Sigmoid colon (tissue), 6 donors: ENCODE measurements at regions not wholly inside any gene's neighbourhood (a gene's known extent, or its start where the extent isn't known, plus 50 kb on each side); places are given as distances from the start of the nearest gene placed in this dataset.

Experiments used
- DNase-seq: peaks from one replicate; pipeline ENCODE4 v3.0.0-alpha.2; 2019
- H3K27ac ChIP-seq, 4 donors: fragments of 200-600 bp; sonication (generic); one replicate each; pipeline ENCODE4 v1.5.1; 2016 to 2019; ENCODE audit warnings: mild to moderate bottlenecking in 1 of 4
- H3K27me3 ChIP-seq, 3 donors: fragments of 200-600 bp; sonication (generic); one replicate each; pipeline ENCODE4 v1.5.1; 2019; ENCODE audit warnings: mild to moderate bottlenecking in 1 of 3
- H3K36me3 ChIP-seq, 4 donors: fragments of 200-600 bp; sonication (generic); one replicate each; pipeline ENCODE4 v1.5.1; 2016 to 2019
- H3K4me1 ChIP-seq, 4 donors: fragments of 200-600 bp; sonication (generic); one replicate each; pipeline ENCODE4 v1.5.1; 2017 to 2019
- H3K4me3 ChIP-seq, 4 donors: fragments of 200-600 bp; sonication (generic); one replicate each; pipeline ENCODE4 v1.5.1; 2017 to 2019; ENCODE audit warnings: mild to moderate bottlenecking in 2 of 4, moderate library complexity in 1 of 4
- H3K9me3 ChIP-seq, 4 donors: fragments of 200-600 bp in 3 of 4; sonication (generic) in 3 of 4; one replicate each; pipeline versions ENCODE4 v1.5.1 to v1.6.1; 2013 to 2019
- CTCF ChIP-seq, 4 experiments: fragments of 450-650 bp in 3 of 4; fragments of 200-600 bp in 1 of 4; IDR thresholded peaks; one replicate each; pipeline ENCODE4 v1.5.1; 2016 to 2019; ENCODE audit warnings: antibody characterized with exemption in 4 of 4, mild to moderate bottlenecking in 3 of 4, moderate library complexity in 2 of 4
- EP300 ChIP-seq, 4 donors: sonication (generic); formaldehyde crosslinking; IDR thresholded peaks; one replicate each; pipeline ENCODE4 v1.6.1; 2017; ENCODE audit warnings: antibody characterized with exemption in 4 of 4
- POLR2A ChIP-seq, 2 donors: fragments of 450-650 bp; IDR thresholded peaks; one replicate each; pipeline ENCODE4 v1.6.1; 2016; ENCODE audit warnings: antibody characterized with exemption in 2 of 2, mild to moderate bottlenecking in 2 of 2, moderate library complexity in 2 of 2
- POLR2AphosphoS5 ChIP-seq, 4 donors: sonication (generic); formaldehyde crosslinking; IDR thresholded peaks; one replicate each; pipeline ENCODE4 v1.6.1; 2017; ENCODE audit warnings: antibody characterized with exemption in 4 of 4
- WGBS, 2 donors: extraction: QIAGEN DNeasy Blood & Tissue Kit; methylation state at CpG; one replicate each; pipeline ENCODE4 v1.1.7; 2013; 5-methylcytosine and 5-hydroxymethylcytosine counted together
- intact Hi-C: fragments of 100-400 bp; cut with DNase I; formaldehyde crosslinking; loops from one replicate; pipeline ENCODE4 v1.15.1; 2023
- donor health status: healthy with polysubstance abuse.
- donor health status: healthy.

DNA sequence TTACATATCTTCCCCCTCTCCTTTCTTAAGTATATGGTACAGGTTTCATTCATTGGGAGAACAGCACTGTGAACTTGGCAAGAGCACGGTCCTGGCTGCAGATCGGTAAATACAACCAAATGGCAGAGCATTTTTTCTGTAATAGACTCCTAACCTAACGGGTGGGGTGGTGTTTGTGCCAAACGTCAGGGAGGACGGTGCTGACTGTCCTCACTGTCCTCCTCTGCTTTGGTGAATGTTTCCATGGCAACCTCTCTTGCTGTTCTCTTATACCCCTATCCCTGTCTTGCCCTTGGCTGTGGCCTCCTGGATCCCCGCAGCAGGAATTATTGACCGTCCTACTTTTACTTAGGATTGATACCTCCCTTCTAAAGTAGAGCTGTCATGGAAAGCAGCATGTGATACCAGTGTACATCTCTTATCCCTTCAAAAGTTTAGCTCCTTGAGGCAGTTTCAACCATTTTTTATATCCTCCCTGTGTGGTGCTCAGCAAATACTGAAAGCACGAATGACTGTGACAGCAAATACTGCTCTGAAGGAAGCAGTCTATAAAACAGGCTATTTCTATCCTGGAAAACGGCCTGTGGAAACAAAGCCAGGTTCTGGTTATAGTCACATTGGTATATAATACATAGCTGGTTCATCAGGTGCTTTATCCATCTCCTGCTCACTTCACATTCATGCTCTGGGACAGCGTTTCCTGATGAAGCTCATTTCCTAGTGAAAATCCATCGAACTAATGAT lies 275.4 kb upstream of the C2CD4B start:
- no peak for DNase-seq
- Histone ChIP-seq H3K4me1 (peaks cover 0 to 39% (median 29%) of the 10 kb centered on the region in 4 donors), H3K36me3 (no peaks in the 10 kb centered on the region), H3K9me3 (no peaks in the 10 kb centered on the region), H3K27me3 (no peaks in the 10 kb centered on the region), H3K4me3 (no peak overlapping the region), H3K27ac (peak overlapping the region in 3 of 4 donors; percentile 36 to 54 (median 39))
- TF ChIP-seq POLR2A (IDR thresholded peaks at IDR 0.05) (no peak), EP300 (IDR thresholded peaks at IDR 0.05) (no peak), POLR2AphosphoS5 (IDR thresholded peaks at IDR 0.05) (no peak), CTCF (IDR thresholded peaks at IDR 0.05) (no peak)
- intact Hi-C loops: no loop called here
- 81 to 84% methylated on average over 11 of the region's 11 CpGs for WGBS, 2 donors

GRCh38 chr15:62444104-62445022 lies 279.3 kb upstream of the C2CD4B start:
- Histone ChIP-seq H3K27ac (peak overlapping the region in 1 of 4 donors; percentile 25), H3K36me3 (no peaks in the 10 kb centered on the region), H3K4me1 (peaks cover 0 to 34% (median 24%) of the 10 kb centered on the region in 4 donors), H3K27me3 (no peaks in the 10 kb centered on the region), H3K4me3 (no peak overlapping the region), H3K9me3 (no peaks in the 10 kb centered on the region)
- TF ChIP-seq CTCF (IDR thresholded peaks at IDR 0.05) (no peak), POLR2A (IDR thresholded peaks at IDR 0.05) (no peak), EP300 (IDR thresholded peaks at IDR 0.05) (no peak), POLR2AphosphoS5 (IDR thresholded peaks at IDR 0.05) (peak in 1 of 4 donors; percentile 23)
- DNase-seq: peak; percentile 75
- intact Hi-C loops: no loop called here
- 88 to 91% methylated on average over 8 of the region's 8 CpGs for WGBS, 2 donors

GRCh38 chr15:62445244-62445643 lies 280.2 kb upstream of the C2CD4B start:
- Histone ChIP-seq H3K9me3 (no peaks in the 10 kb centered on the region), H3K4me3 (no peak overlapping the region), H3K4me1 (peaks cover 0 to 29% (median 16%) of the 10 kb centered on the region in 4 donors), H3K27ac (peak overlapping the region in 1 of 4 donors; percentile 24), H3K27me3 (no peaks in the 10 kb centered on the region), H3K36me3 (no peaks in the 10 kb centered on the region)
- intact Hi-C loops: no loop called here
- no peak for TF ChIP-seq POLR2AphosphoS5 (IDR thresholded peaks at IDR 0.05)
- TF ChIP-seq EP300 (IDR thresholded peaks at IDR 0.05): no peak
- TF ChIP-seq POLR2A (IDR thresholded peaks at IDR 0.05): no peak
- TF ChIP-seq CTCF (IDR thresholded peaks at IDR 0.05): no peak
- 83 to 92% methylated on average over 2 of the region's 2 CpGs for WGBS, 2 donors
- no peak for DNase-seq

DNA sequence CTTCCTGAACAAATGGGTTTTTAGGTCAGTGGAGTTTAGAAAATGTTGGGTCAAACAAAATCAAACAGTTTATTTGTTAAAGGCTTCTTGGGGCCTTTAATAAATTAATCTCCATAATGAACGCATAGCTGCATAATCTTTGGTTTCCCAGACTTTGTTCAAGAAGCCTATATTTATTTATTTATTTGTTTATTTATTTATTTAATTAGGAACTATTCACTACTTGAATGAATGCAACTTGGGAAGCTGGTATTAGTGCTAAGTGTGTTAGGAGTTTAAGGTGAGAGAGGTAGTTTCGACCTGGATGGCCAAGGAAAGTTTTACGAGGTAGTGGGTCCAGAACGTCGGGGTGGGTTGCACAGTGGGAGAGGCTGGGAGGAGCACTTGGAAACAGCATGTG lies 281.9 kb upstream of the C2CD4B start:
- Histone ChIP-seq H3K36me3 (no peaks in the 10 kb centered on the region), H3K9me3 (no peaks in the 10 kb centered on the region), H3K4me3 (no peak overlapping the region), H3K27me3 (no peaks in the 10 kb centered on the region), H3K4me1 (peaks cover under 1 to 23% (median 10%) of the 10 kb centered on the region in 4 donors), H3K27ac (no peak overlapping the region)
- TF ChIP-seq CTCF (IDR thresholded peaks at IDR 0.05) (no peak), POLR2A (IDR thresholded peaks at IDR 0.05) (no peak), POLR2AphosphoS5 (IDR thresholded peaks at IDR 0.05) (no peak), EP300 (IDR thresholded peaks at IDR 0.05) (no peak)
- no peak for DNase-seq
- WGBS, 2 donors: 92 to 93% methylated on average over 5 of the region's 5 CpGs
- intact Hi-C loops: no loop called here
